H54 (cell line): ENCODE measurements at regions not wholly inside any gene's neighbourhood (a gene's known extent, or its start where the extent isn't known, plus 50 kb on each side); places are given as distances from the start of the nearest gene placed in this dataset.

ENCODE experiments used
- DNase-seq: peaks from one replicate; pipeline ENCODE4 v3.0.0; 2011; ENCODE audit warnings: low spot score, mixed read lengths; ENCODE audit not compliant: insufficient read length
- FAIRE-seq: peaks from 3 replicates; lab custom pipeline; 2011; peaks lifted over from hg19 to GRCh38; lab: Jason Lieb, UNC
- POLR2A ChIP-seq: IDR thresholded peaks from 2 replicates; pipeline ENCODE4 v1.6.1; 2011; ENCODE audit warnings: low read depth, mild to moderate bottlenecking, low read length

DNA sequence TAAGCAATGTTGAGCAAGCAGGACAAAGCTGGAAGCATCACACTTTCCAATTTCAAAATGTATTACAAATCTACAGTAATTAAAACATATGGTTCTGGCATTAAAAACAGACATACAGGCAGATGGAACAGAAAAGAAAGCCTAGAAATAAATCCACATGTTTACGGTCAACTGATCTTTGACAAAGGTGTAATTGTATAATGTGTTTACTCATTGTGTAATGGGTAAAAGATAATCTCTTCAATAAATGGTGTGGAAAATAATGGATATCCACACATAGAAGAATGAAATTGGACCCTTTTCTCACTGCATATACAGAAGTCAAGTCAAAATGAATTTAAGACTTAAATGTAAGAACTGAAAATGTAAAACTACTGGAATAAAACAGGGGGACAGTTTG is 394.2 kb downstream of the ANKRD50 start:
- no peak for TF ChIP-seq POLR2A
- DNase-seq, result no peak
- no peak for FAIRE-seq

DNA sequence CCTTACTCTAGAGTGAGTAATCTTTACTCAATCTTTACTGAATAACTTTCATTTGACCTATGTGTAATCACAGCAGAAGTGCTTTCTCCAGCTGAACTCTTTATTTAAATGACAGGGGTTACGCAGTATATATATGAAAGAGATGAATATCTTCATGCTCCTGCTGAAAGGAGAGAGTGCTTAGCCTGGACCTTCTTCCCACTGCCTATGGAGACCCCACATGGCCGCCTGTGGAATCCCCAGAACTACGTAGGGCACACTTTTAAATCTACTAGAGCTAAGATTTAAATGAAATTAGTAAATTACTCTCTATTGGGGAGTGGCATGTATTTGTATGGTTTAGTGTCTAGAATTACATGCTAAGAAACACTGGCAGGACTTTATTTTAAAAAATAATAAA is 391.2 kb downstream of the ANKRD50 start:
- FAIRE-seq, result no peak

GRCh38 chr4:124322234-124323065 is 390.1 kb downstream of the ANKRD50 start:
- TF ChIP-seq POLR2A, result no peak
- DNase-seq (no peak), FAIRE-seq (peak; percentile 27)

More for the DNA sequence above, 391.2 kb downstream of the ANKRD50 start:
- no peak for DNase-seq
- no peak for TF ChIP-seq POLR2A

DNA sequence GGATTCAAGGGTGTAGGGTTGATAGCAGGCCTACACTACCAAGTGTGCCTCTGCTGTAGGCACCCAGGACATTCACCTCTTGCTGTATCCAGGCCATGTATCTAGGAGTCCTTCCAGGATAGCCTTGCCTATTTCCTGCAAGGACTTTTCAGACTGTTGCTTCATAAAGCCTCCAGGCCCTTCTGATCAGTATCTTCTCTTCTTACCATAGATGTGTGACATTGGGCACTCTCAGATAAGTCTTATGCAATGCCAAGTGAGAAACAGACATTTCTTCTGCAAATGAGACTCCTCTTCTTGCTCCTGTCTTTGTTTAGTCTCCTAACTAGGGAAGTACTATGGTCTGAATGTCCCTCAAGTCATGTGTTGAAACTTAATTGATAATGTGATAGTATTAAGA is 386.8 kb downstream of the ANKRD50 start:
- no peak for TF ChIP-seq POLR2A
- FAIRE-seq, result no peak
- DNase-seq, result no peak

DNA sequence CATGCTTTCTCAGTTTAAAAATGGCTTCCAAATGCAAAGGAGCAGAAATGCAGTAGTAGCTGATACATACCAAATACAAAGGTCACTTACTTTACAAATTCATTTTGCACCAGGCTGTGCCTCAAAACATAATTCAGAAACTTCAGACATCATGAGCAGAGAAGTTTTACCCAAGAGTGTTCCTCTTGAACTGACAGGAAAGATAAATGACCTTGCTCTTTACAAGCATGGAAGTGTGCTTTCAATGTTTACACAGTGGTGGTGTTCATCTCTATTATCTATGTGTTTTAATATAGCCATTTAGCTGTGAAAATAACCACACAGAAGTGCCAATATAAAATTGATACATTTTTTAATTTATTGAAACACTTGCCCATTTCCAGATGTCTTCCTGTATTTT is 383.4 kb downstream of the ANKRD50 start:
- TF ChIP-seq POLR2A, result no peak
- DNase-seq (no peak), FAIRE-seq (no peak)

DNA sequence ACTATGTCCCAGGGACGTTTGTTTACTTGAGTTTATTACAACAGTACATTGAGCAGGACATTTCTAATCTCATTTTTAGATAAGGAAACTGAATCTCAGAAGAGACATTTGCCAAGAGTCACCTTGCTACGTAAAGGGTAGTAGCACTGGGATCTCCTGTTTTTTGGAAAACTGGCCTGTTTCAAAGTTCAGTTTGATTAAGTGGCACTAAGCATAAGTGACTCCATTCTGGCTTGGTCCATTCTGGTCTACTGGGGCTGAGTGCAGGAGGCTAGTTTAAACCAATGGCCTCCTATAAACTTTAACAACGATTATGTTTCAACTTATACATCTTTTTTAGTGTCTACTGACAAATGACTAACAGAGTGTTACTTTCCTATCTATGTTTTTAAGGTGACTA is 382.5 kb downstream of the ANKRD50 start:
- no peak for TF ChIP-seq POLR2A
- DNase-seq, result no peak
- no peak for FAIRE-seq

DNA sequence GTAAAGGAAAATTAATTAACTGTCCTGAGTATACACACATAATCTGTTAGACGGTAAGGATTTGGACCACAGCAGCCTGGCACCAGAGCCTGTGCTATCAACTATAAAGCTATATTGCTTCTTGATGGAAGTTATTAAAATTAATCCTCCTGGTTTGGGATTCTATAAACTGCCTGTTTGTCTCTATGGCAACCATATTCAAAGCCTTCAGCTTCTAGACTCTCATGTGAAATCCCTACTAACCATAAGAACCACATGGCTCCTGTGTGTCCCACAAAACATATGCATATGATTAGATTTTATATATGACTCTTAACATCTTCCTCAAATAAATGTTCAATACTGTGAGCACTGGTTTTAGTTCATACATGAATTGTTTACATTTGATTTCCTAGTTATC is 380.8 kb downstream of the ANKRD50 start:
- DNase-seq, result no peak
- FAIRE-seq, result no peak
- TF ChIP-seq POLR2A, result no peak

DNA sequence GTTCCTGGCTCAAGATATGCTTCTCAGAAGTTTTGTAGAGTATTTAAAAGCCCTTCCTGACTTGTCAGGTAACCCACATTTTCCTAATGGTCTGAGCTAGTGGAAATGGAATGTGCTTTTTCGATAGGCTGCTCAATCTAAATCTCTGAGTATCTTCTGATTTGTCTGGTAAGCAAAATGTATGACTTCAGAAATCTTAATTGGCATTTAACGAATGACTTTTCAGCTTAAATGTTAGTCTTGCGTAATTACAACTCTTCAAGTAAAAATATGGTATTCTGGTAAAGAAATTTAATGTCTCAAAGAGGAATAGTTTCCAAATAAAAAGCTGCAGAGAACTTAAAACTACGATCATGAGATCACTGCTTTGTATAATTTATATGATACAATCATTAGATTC is 379.1 kb downstream of the ANKRD50 start:
- no peak for TF ChIP-seq POLR2A
- DNase-seq, result no peak
- FAIRE-seq, result no peak

- no peak for TF ChIP-seq POLR2A
- peak; percentile 76 for FAIRE-seq
- DNase-seq, result peak; percentile 14
Measured at GRCh38 chr4:124334119-124334518, 378.4 kb downstream of the ANKRD50 start.

DNA sequence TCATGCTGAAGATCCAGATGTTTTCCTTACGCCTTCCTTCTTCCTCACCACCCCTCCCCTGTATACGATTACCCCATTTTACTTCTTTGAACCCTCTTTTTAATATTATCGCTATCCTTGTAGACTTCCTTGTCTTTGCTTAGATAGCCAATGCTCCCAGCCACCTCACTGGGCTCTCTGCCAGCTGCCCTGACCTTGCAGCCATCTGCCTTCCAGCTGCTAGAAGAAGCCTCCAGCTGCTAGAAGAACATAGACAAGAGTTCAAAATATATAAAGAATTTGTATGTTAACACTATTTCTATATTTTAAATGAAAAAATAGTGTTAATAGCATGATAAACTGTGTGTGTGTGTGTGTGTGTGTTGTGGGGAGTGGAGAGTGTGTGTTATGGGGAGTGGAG is 374.7 kb downstream of the ANKRD50 start:
- no peak for TF ChIP-seq POLR2A
- no peak for DNase-seq
- FAIRE-seq, result no peak

DNA sequence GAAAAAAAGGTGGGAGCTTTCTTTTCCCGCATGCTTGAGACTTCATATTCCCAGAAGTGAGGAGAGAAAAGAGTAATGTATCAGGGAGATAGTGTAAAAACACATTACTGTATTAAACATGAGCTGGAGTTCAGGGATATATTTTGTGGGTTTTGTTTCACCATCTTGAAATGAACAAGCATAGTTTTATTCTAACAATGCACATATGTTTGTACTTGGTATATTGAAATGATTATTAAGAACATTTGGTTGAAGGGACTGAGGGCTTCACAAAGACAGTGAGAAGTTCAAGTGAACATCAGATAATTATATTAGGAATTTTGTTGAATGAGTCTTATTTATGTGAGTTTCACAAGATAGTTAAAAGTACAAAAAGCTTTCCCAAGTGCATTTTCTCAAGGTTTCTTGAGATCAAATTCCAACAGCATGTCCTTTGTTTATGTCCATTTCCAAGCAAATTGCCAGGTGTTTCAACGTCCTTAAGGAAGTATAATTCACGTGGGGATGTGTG is 368.8 kb downstream of the ANKRD50 start:
- TF ChIP-seq POLR2A, result no peak
- no peak for DNase-seq
- FAIRE-seq, result no peak

- no peak for TF ChIP-seq POLR2A
- FAIRE-seq (no peak), DNase-seq (no peak)
Measured at GRCh38 chr4:124372916-124373315, 339.6 kb downstream of the ANKRD50 start.

DNA sequence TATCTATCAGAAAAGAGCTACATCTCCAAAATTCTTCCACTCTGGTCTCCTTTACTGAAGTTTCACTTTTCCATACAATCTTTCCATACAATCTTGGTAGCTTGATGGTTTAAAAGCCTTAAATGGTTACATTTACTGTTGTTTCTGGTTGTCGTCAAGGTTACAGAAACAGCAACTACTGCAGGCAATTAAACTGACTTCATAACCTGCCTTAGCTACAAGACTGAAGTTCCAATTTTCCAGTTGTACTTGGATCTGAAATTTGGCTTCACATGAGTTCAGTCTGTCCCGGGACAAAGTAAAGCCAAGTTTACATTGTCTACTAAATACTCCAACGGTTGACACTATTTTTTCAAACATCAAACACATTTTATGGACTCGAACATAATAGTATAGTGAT is 326.4 kb downstream of the ANKRD50 start:
- no peak for FAIRE-seq
- DNase-seq, result no peak
- TF ChIP-seq POLR2A, result no peak

DNA sequence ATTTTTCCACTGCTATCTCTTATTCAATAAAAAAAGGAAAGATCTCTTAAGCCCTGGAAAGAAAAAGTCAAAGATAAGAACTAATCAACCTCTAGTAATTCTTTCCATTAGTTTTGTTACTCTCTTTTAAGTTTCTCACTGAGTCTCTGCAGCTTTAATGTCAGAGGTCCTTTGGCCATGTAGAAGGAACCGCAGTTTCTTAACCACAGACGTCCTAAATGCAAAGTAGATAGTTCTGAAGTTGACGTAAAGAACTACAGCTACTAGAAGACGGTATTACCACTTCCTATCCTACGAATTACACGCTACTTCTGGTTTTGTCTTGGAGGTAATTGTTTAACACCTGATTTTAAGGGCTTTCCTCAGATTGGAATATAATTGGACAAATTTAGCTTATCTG is 325.9 kb downstream of the ANKRD50 start:
- DNase-seq, result no peak
- TF ChIP-seq POLR2A, result no peak
- FAIRE-seq, result no peak

DNA sequence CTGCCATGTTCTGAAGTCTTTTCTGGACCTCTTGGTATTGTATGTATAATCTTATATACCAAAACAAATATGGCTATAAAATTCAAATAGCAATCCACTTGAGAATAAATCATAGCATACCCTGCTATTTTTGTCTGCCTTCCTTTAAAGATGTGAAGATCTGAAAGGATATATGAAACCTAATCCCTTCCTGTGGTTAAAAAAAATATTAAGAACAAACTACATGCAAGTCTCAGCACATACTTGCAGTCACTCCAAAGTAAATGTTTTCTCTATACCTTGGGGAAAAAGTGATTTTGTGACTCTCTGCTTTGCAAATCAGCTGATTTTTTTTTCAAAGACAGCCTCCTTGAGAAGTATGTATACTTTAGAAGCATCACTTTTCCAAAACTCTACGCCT is 322.9 kb downstream of the ANKRD50 start:
- DNase-seq, result no peak
- no peak for TF ChIP-seq POLR2A
- no peak for FAIRE-seq
